Activated CD8-positive, alpha-beta T cell treated with anti-CD3 and anti-CD28 coated beads, Interleukin-2, amount 10 ng/mL, durations not matched to agents 7 days and 5 days (primary cell): ENCODE measurements at regions not wholly inside any gene's neighbourhood (a gene's known extent, or its start where the extent isn't known, plus 50 kb on each side); places are given as distances from the start of the nearest gene placed in this dataset.
"Not testable (repeated sequence)": the region's sequence is repeated elsewhere in the genome, so short reads cannot be mapped to it uniquely, and the experiment has no call there.

Experiments used
- ATAC-seq: fragments of 150-1000 bp; cut with Tn5 transposase; one replicate; pipeline ENCODE4 v1.10.0; 2021; ENCODE audit warnings: moderate library complexity
- CTCF ChIA-PET: fragments of 350-600 bp; sonication (Branson Sonifier 250); formaldehyde crosslinking; loops from one replicate; lab custom pipeline; 2021; ENCODE audit warnings: antibody characterized with exemption; lab: Charles Lee
- POLR2A ChIA-PET: fragments of 350-600 bp; sonication (Branson Sonifier 250); formaldehyde crosslinking; loops from one replicate; lab custom pipeline; 2021; ENCODE audit warnings: antibody characterized with exemption; lab: Charles Lee
- DNase-seq: peaks from one replicate; pipeline ENCODE4 v3.0.0-alpha.2; 2020
- H3K27ac Mint-ChIP-seq: one replicate; pipeline ENCODE4 v1.8.0; 2021; ENCODE audit warnings: mild to moderate bottlenecking, mixed read lengths
- H3K27me3 Mint-ChIP-seq: one replicate; pipeline ENCODE4 v1.8.0; 2021; ENCODE audit warnings: low read depth, mixed read lengths
- H3K36me3 Mint-ChIP-seq: one replicate; pipeline ENCODE4 v1.8.0; 2021; ENCODE audit warnings: low read depth, mixed read lengths
- H3K4me1 Mint-ChIP-seq: one replicate; pipeline ENCODE4 v1.8.0; 2021; ENCODE audit warnings: low read depth, mixed read lengths
- H3K4me3 Mint-ChIP-seq: one replicate; pipeline ENCODE4 v1.8.0; 2021; ENCODE audit warnings: mild to moderate bottlenecking, mixed read lengths
- H3K9me3 Mint-ChIP-seq: one replicate; pipeline ENCODE4 v1.8.0; 2022; ENCODE audit warnings: mixed read lengths; ENCODE audit not compliant: insufficient read depth

GRCh38 chr20:30300220-30300642, 957.2 kb upstream of the DEFB115 start:
- CTCF ChIA-PET, H3K27ac Mint-ChIP-seq, POLR2A ChIA-PET, ATAC-seq, H3K36me3 Mint-ChIP-seq, DNase-seq, H3K9me3 Mint-ChIP-seq, H3K27me3 Mint-ChIP-seq: not testable (repeated sequence)
- Mint-ChIP-seq H3K4me1 (peaks cover 14% of the 10 kb centered on the region), H3K4me3 (peak overlapping the region; percentile 25)

GRCh38 chr20:30302786-30303185, 954.7 kb upstream of the DEFB115 start:
- DNase-seq, ATAC-seq, H3K27me3 Mint-ChIP-seq, H3K9me3 Mint-ChIP-seq, H3K36me3 Mint-ChIP-seq, H3K4me3 Mint-ChIP-seq, POLR2A ChIA-PET, H3K27ac Mint-ChIP-seq, CTCF ChIA-PET: not testable (repeated sequence)
- peaks cover 14% of the 10 kb centered on the region for H3K4me1 Mint-ChIP-seq

- DNase-seq, H3K27me3 Mint-ChIP-seq, H3K4me3 Mint-ChIP-seq, H3K36me3 Mint-ChIP-seq, ATAC-seq, H3K9me3 Mint-ChIP-seq, POLR2A ChIA-PET, H3K4me1 Mint-ChIP-seq, H3K27ac Mint-ChIP-seq, CTCF ChIA-PET: not testable (repeated sequence)
These were observed 947.5 kb upstream of the DEFB115 start for GRCh38 chr20:30309938-30310337.

GRCh38 chr20:30310385-30310784, 947.1 kb upstream of the DEFB115 start:
- DNase-seq, ATAC-seq, H3K9me3 Mint-ChIP-seq, POLR2A ChIA-PET, H3K4me3 Mint-ChIP-seq, H3K36me3 Mint-ChIP-seq, H3K27me3 Mint-ChIP-seq, H3K27ac Mint-ChIP-seq, H3K4me1 Mint-ChIP-seq, CTCF ChIA-PET: not testable (repeated sequence)

GRCh38 chr20:30312220-30312619, 945.2 kb upstream of the DEFB115 start:
- DNase-seq, CTCF ChIA-PET, H3K36me3 Mint-ChIP-seq, H3K27ac Mint-ChIP-seq, ATAC-seq, H3K4me1 Mint-ChIP-seq, POLR2A ChIA-PET, H3K27me3 Mint-ChIP-seq, H3K4me3 Mint-ChIP-seq, H3K9me3 Mint-ChIP-seq: not testable (repeated sequence)

GRCh38 chr20:30313660-30314059, 943.8 kb upstream of the DEFB115 start:
- H3K9me3 Mint-ChIP-seq, POLR2A ChIA-PET, H3K4me1 Mint-ChIP-seq, ATAC-seq, H3K4me3 Mint-ChIP-seq, H3K27ac Mint-ChIP-seq, H3K36me3 Mint-ChIP-seq, CTCF ChIA-PET, DNase-seq: not testable (repeated sequence)
- H3K27me3 Mint-ChIP-seq: peaks cover 12% of the 10 kb centered on the region

- POLR2A ChIA-PET, ATAC-seq, H3K4me3 Mint-ChIP-seq, H3K36me3 Mint-ChIP-seq, H3K4me1 Mint-ChIP-seq, DNase-seq, CTCF ChIA-PET, H3K27ac Mint-ChIP-seq, H3K9me3 Mint-ChIP-seq: not testable (repeated sequence)
- H3K27me3 Mint-ChIP-seq: peaks cover 12% of the 10 kb centered on the region
These were observed 941.4 kb upstream of the DEFB115 start for GRCh38 chr20:30316063-30316462.

GRCh38 chr20:30316532-30317299, 940.7 kb upstream of the DEFB115 start:
- H3K9me3 Mint-ChIP-seq, CTCF ChIA-PET, ATAC-seq, POLR2A ChIA-PET, H3K36me3 Mint-ChIP-seq, H3K4me1 Mint-ChIP-seq, H3K4me3 Mint-ChIP-seq, H3K27ac Mint-ChIP-seq, DNase-seq: not testable (repeated sequence)
- peaks cover 12% of the 10 kb centered on the region for H3K27me3 Mint-ChIP-seq

GRCh38 chr20:30333744-30334143, 923.7 kb upstream of the DEFB115 start:
- POLR2A ChIA-PET, DNase-seq, H3K27me3 Mint-ChIP-seq, ATAC-seq, H3K27ac Mint-ChIP-seq, H3K36me3 Mint-ChIP-seq, H3K4me3 Mint-ChIP-seq, H3K9me3 Mint-ChIP-seq, CTCF ChIA-PET, H3K4me1 Mint-ChIP-seq: not testable (repeated sequence)

- H3K36me3 Mint-ChIP-seq, DNase-seq, H3K9me3 Mint-ChIP-seq, H3K4me3 Mint-ChIP-seq, H3K27me3 Mint-ChIP-seq, H3K27ac Mint-ChIP-seq, POLR2A ChIA-PET, ATAC-seq, H3K4me1 Mint-ChIP-seq, CTCF ChIA-PET: not testable (repeated sequence)
These were observed 919.9 kb upstream of the DEFB115 start for GRCh38 chr20:30337556-30337955.

GRCh38 chr20:30348932-30349331, 908.5 kb upstream of the DEFB115 start:
- H3K27me3 Mint-ChIP-seq, H3K36me3 Mint-ChIP-seq, DNase-seq, POLR2A ChIA-PET, H3K4me1 Mint-ChIP-seq, CTCF ChIA-PET, H3K9me3 Mint-ChIP-seq, H3K27ac Mint-ChIP-seq, H3K4me3 Mint-ChIP-seq, ATAC-seq: not testable (repeated sequence)

- H3K36me3 Mint-ChIP-seq, DNase-seq, H3K4me1 Mint-ChIP-seq, H3K9me3 Mint-ChIP-seq, POLR2A ChIA-PET, ATAC-seq, H3K27me3 Mint-ChIP-seq, H3K27ac Mint-ChIP-seq, CTCF ChIA-PET, H3K4me3 Mint-ChIP-seq: not testable (repeated sequence)
These were observed 900.5 kb upstream of the DEFB115 start for GRCh38 chr20:30356854-30357467.
